ENCODE measurements at regions not wholly inside any gene's neighbourhood (a gene's known extent, or its start where the extent isn't known, plus 50 kb on each side); places are given as distances from the start of the nearest gene placed in this dataset.

DNA sequence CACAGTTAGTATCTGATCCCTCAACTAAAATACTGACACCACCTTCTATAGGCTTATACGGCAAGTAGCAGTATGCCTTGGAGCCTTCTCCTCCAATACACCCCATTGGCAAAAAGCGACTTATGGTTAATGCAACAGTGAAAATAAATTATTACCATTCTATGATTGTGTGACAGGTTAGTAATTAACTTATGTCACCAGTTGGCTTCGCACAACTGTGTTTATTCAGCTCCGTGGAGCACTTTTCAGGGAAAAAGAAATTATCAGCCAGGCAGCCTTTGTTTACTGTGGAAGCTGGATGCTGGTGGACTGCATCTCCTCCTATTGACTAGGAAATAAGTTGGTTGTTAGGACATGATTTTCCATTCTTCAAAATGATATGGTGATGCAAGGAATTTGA is 833.8 kb upstream of the RBFOX1 start:
- no peak for DNase-seq (ENCODE audit: low read depth)

DNA sequence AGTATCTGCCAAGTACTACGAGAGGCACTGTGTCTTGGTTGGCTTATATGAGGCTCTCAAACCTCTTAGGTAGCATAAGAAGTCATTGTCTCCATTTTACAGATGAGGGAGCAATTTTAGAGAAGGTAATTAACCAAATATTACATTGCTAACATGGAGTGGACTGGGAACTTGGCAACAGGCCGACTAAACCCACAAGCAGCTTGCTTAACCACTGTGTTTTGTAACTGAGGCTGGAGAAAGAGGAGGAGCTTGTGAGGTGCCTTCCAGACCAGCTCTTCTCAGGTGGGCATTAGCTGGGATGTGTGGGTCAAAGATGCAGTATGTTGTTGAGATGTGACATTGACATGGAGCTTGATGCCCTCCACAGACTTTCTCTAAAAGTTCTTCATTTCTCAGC is 835.6 kb upstream of the RBFOX1 start:
- DNase-seq (ENCODE audit: low read depth): no peak

DNA sequence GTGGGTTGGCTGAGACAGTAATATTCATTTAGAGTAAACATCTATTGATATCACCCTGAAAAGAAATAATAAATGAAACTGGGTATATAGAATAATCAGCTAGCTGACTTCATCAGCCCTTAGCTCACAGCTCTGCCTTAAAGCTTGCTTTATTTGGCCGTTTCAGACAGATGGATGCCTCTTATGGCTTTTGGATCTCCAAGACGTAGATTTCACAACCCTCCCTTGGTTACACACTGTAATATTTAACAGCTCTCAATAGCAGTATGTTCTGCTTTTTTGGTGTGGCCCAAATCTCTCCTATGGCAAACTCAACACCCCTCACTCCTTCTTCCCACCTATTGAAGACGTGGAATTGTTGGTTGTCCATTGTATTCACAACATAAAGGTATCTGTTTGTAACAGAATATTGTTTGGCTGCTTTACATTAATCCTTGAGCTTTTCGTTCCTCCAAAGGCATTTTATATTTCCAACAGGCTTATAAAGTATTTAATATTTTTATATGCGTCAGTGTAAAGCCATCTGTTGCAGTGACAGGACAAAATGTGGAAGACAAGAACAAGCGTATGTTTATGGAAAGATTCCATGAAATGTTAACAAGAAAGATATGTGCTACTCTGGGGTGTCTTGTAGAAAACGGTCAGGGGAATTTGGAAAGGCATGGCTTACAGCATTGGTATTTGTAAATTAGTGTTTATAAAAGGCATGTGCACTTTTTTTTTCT is 837.0 kb upstream of the RBFOX1 start:
- DNase-seq (ENCODE audit: low read depth): no peak

DNA sequence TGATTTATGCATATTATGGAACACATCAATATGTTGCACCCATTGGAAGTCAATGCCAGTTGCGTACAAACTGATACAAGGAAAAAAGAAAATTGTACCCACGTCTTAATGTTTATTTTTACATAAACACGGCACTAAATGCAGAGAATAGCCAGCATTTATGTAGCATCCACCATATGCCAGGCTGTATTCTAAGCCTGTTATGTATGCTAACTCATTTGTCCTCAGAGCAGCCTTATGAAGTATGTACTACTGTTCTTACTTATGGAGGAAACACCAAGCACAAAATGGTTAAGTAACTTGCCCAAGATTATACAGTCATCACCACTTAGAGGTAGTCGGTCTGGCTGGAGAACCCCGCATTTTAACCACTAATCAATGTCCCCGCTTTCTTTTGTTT is 837.9 kb upstream of the RBFOX1 start:
- DNase-seq (ENCODE audit: low read depth): no peak

DNA sequence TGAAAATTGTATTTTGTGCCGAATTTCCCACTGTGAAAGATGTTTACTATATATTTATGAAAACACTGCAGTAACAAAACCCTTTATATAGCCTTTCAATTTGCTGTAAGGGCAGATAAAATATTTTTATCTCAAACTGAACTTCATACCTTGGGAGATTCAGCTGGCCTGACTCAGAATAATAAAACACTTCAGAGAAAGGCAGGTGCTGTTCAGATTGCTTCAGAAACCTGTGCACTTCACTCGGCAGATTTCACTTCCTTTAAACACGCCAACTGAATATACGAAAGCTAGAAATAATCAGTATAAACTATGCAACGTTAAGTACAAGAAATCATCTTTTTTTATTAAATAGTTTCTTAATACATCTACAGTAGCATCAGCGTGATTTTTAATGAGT is 839.1 kb upstream of the RBFOX1 start:
- no peak for DNase-seq (ENCODE audit: low read depth)

DNA sequence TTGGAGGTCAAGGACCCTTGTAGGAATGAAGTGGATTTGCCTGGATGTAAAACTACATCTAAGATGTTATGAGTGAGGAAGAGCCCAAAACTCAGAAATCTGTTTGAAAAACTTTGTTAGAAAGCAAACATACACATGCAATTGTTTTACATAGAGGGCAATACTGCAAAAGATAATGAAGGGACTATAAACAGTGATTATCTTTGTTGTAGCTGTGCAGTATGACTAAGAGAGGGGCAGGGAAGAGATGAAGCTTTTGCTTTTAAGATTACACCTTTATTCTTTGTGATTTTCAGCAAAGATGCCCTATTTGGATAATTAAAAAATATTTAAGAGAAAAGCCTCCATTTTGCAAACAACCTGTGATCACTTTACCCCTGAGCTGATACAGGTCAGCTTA is 839.9 kb upstream of the RBFOX1 start:
- no peak for DNase-seq (ENCODE audit: low read depth)

DNA sequence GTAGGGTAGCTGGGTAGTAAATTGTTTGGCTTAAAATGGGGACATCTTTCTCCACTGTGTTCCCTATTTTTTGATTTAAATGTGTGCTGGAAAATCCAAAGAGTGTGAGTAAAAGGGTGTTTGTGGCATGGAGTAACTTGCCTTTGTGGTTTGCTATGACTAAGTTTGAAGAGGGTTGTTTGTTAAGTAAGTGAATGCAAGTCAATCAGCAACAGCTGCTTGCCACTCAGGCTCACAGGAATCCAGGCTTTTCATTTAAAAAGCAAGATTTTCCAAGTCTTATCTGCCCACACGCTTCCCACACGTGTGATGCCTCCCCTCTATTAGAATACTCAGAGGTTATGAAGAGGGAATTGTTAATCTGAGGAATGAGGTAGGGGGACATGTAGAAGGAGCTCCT is 847.7 kb upstream of the RBFOX1 start:
- DNase-seq (ENCODE audit: low read depth): no peak

DNA sequence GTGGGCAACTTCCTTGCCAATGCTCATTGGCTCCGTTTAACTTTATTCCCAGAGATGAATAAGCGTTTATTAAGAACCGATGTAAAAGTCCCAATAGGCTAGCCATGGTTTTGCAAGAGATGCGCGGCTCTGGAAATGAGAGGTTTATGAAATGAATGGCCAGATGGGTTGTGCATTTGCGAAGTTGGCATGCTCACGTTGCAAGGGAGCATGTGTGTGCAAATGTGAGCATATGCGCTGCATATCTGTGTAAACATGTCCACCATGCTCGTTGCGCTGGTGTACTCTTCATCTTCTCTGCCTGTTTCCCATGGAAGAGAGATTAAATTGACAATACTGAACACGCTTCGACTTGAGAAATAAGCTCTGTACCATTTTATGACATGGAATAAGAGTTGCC is 848.6 kb upstream of the RBFOX1 start:
- no peak for DNase-seq (ENCODE audit: low read depth)

DNA sequence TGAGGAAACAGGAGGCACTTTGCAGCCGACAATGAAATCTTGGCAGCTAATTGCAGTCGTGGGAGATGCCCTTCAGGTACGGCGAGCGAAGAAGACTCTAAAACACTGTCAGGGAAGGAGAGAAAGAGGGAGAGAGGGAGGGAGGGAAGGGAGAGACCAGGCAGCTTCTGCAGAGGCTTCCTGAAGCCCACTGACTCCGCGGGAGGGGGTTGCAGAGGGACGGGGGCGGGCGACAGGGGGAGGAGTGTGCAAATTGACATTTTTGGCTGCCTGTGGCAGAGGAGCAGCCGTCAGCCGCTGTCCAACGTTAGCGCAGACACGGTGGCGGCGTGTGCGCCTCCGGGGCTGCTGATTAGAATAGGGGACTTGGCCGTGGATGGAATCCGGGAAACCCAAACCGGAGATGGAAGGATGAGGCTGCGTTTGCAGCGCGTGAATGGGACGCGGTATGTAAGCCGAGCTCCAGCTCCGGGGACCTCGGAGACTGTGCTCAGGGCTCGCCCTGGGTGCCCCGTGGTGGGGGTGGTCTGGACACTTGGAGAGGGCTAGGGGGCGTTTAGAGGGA is 849.1 kb upstream of the RBFOX1 start:
- DNase-seq (ENCODE audit: low read depth): no peak

DNA sequence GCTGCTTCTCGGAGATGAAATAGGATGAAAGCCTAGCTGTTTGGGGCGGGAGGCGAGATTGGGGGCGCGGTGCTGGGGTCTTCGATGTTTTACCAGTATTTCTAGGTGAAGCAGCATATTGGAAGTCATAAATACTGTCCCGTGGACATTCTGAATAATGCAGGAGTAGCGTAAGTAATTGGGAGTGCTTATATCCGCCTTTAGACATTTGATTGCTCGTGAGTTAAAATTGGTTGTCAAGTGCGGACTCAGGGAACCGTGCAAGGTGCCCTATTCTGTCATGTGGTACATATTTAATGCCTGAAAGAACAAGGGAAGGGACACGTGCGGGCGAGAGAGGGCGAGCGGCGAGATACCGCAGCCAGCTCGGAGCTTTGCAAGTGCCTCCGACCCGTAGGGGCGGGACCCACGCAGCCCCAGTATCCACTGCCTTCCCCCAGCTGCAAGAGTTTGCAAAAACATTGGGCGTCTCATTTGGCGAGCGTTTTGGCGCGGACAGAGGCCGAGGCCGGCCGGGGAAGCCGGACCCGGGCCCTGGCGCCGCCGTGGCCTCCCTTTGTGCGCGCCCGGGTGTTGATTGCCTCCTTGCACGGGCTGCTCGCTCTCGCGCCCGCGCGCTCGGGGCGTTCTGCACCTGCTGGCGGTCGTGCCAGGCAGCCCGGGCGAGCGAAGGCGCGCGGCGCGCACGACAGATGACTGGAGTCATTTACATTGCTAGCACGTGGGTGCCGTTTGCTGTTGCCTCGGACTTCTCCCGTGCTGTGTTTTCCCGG is 849.8 kb upstream of the RBFOX1 start:
- no peak for DNase-seq (ENCODE audit: low read depth)

DNA sequence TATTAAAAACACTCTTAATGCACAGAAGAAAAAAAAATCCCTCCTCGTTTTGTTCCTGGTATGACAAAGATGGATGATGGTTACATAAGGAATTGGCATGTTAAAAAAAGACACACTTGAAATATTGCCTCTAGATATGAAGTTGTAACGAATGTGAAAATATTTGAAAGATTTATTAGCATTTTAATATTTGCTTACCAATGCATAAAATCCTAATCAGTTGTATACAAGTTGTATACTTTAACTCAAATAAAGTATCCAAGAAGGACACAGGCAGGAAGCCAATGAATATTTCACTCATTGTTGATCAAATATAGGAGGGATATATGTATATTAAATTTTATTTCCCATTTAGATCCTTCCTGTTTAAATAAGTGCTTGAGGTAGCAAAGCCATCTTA is 850.8 kb upstream of the RBFOX1 start:
- no peak for DNase-seq (ENCODE audit: low read depth)

DNA sequence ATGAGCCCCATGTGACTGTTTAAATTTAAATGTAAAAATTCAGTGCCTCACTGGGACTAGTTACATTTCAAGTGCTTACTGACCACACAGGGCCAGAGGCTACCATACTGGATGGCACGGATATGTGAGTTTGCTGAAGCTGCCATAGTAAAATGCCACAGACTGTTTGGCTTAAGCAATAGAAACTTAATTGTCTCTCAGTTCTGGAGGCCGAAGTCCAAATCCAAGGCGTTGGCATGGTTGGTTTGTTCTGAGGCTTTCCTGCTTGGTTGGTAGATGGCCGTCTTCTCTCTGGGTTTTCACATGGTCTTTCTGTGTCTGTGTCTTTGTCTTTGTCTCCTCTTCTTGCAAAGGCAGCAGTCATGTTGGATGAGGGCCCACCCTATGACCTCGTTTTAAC is 878.9 kb upstream of the RBFOX1 start:
- DNase-seq (ENCODE audit: low read depth): no peak

DNA sequence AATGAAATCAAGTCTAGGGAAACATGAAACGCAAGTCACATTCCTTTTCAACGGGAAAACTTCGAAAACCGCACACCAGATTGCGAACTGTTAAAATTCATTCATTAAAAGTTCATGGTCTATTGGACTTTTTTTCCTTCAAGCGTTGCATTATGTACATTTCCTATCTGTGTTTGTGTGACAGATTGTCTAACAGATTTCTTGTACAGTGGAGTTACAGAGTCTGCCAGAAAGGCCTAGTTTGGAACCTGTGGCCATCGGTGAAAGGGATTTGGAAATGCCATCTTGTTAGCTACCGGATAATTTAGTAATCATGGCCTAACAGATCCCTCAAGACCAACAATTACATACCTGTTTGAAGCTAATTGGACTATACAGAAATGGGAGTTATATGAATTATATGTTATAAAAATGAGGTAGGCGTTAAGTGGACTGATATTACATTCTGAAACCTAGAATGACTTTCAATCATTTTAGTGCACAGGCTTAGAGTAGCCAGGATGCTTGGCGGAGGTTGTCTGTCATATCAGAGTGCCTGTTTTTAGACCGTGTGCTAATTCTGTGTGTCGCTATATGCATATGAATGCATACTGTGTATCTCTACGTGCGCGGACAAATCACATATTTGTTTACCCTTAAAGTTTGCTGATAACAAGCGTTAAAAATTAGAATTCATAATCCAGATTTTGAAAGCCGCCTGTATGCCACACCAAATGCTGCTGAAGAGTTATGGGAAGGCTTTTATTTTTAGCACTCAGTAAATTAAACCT is 885.4 kb upstream of the RBFOX1 start:
- DNase-seq (ENCODE audit: low read depth): no peak

DNA sequence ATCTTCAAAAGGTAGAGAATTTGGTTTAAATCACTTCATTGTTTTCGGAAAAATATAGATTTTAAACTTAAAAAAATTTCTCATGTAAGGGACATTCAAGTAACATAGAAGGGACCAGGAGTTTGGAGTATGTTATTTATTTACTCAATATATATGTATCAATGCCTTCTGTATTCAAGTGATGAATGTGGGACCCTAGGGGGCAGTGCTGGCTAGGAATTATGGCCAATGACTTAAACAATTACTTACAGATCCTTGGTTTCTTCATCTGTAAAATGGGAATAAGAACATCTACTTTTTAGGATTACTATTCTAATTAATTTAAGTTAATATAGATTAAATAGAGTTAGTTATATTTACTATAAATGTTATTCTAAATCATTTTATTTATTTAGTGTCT is 886.3 kb upstream of the RBFOX1 start:
- no peak for DNase-seq (ENCODE audit: low read depth)

DNA sequence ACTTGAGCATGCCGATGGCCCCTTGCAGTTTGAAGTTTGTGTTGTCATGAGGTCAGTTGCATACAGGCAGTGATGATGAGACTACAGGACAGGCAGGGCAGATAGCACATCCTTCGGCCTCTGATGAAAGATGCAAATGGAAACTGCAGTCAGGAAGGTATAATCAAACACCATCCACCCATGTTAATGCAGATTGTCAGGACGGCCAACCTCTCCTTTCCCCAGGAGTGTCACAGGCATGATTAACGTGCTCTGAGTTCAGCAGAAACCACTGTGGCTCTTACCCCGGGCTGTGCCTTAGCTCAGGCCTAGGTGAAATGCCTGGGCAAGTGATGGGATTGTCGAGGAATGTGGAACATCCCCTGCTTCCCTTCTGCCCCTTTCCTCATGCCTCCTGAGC is 893.5 kb upstream of the RBFOX1 start:
- no peak for DNase-seq (ENCODE audit: low read depth)

DNA sequence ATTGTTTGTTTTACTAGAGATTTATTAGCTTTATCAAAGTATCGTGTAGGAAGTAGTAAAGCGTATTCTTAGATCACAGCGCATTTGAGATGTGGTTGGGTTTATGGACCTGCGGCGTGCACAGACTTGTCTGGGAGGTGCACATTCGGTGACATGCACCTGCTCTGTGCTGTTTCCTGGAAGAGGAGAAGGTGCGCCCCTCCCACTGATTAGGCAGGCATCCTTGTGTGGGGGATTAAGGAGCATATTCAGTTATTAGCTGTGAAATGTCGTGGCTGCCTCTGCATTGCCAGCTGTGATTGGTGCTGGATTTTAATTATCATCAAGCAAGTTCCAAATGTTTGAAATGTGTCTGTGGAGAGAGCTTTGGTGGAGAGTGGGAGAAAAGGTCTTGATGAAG is 903.8 kb upstream of the RBFOX1 start:
- no peak for DNase-seq (ENCODE audit: low read depth)

DNA sequence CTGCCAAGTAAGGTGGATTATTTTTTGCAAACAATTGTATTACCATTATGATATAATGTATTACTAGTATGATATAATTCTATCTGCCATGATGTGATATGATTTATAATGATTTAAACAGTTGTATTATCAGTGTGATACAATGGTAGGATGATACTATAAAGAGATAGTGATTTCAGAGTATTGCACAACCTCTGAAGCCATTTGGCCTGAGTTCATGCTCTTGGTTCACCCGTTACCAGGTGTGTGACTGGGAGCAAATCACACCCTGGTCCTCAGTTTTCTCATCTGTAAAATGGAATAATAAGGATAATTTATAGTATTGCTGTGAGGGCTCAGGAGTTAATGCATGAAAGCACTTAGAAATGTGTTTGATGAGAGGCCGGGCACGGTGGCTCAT is 905.0 kb upstream of the RBFOX1 start:
- DNase-seq (ENCODE audit: low read depth): no peak

DNA sequence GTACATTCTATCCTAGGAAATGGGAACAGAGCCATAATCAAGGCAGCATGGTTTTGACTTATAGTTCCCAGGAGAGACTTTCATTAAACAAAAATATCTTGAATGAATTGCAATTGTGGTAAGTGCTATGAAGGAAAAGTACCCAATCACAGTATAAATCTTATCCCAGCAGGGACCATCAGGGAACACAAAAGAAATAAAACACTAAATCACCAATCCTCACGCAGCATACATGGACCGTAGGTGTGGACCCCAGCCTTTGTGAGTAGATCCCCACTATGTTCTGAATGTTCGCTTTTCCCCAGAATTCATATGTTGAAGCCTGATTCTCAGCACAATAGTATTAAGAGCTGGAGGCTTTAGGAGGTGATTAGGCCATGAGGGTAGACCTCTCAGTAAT is 925.0 kb upstream of the RBFOX1 start:
- no peak for DNase-seq (ENCODE audit: low read depth)

DNA sequence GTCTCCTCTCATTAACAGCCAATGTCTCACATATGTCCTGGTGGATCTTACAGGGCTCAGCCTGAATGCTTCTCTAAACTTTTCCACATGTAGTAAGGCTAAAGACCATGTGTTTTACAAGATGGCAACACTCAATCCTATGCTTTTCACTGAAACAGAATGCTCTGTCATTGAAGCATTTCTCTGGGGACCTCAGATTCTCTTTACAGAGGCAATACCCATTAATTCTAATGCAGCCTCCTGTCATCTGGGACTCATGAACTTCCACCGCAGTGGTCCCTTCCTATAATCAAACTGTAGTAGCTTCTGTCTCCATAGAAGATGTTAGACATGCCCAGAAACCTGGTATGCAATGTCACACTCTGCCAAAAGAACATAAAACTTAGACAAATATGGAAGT is 926.6 kb upstream of the RBFOX1 start:
- no peak for DNase-seq (ENCODE audit: low read depth)

DNA sequence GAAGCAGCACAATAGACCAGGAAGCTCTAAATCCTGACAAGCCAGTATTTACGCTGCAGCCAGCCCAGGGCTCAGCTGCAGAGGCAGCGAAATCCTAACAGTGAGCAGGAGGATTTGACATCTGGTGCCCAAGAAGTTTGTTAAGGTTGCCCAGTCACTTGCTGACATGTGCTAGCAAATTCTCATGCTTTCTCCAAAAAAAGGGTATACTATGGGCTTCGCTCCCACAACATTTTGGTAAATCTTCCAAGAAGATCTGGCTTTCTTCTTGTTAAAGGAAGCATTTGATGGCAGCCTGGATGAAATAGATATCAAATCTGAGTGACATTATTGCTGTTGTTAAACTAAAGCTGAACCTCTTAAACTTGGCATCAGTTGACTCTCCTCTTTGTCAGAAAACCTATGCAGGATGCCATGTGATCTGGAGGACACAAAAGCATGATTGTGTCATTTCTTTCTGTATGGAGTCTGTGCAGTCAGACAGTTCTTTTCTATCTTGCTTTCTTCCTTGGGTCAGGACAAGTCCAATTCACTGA is 949.7 kb upstream of the RBFOX1 start:
- no peak for DNase-seq (ENCODE audit: low read depth)

DNA sequence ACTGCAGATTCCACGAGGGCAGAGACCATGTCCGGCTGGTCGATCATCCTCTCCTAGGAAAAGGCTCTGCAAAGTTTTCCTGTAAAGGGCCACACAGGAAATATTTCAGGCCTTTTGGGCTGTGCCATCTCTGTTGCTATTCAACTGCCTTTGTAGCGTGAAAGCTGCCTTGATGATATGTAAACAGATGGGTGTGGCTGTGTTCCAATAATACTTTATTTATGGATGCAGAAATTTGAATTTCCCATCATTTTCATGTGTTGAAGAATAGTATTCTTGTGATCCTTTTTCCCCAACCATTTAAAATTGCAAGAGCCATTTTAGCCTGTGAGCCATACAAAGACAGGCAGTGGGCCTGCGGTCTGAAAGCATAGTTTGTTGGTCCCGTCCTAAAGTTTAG is 950.7 kb upstream of the RBFOX1 start:
- DNase-seq (ENCODE audit: low read depth): no peak

DNA sequence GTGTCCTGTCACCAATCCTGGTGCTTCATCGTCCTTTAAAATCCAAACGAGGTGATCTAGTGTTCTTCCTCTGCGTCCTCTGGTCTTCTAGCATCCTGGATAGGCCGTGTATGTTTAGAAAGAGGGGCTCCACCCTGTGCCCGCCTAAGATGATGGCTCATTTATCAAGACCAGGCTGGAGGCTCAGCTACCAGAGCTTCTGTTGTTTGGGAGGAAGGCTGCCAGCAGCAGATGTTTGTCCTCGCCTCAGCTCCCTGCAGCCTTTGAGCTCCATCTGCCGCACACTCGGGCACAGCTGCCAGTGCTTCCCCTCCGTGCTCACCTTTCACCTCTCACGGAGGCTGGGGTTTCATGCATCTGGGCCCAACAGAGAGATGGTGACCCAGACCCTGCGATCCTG is 954.7 kb upstream of the RBFOX1 start:
- no peak for DNase-seq (ENCODE audit: low read depth)

Measured in activated gamma-delta T cell treated with anti-CD3 and anti-CD28 coated beads, Interleukin-2, amount 50 U/mL, for 16 hours (primary cell).